ENCODE measurements at regions not wholly inside any gene's neighbourhood (a gene's known extent, or its start where the extent isn't known, plus 50 kb on each side); places are given as distances from the start of the nearest gene placed in this dataset.

DNA sequence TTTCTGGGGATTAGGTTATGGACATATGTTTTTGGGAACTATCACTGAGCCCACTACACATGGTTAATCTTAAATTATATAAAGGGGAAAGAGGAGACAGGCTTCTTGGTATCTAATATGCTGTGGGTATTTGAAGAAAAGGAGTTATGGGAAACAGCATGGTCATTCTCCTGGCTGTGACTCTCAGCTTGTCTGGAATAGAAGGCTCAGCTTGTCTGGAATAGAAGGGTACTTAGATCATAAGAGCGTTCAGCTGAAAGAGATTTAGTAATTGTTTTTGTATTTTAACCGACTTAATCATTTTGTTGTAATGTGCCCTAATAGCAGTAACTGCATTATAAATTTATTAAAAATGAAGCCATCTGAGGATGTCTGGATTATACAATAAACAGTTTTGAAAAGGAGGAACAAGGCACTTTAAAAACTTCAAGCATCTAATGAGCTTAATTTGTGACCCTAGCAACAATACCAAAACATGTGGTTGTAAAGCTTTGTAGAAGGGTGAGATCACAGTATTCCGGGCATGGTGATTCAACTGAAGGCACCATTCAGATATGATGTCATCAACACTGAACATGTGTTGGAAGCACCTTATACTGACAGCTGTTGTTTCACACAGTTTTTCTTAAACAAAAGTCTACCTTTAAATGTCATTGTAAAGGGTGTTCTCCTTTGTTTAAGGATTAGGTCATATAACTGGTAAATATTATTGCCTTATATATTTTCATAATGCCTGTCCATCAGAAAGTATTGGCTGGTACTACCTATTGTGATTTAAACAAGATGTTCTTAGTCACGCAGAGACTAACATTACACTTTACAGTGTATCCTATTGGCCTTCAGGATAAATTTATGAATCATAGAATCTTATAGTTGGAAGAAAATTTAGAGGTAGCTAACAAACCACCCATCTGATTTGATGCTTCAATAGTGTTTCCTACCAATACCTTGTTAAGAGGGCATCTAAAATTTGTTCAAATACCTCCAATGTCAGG, 2174.1 kb upstream of the WWC1 start:
- TF ChIP-seq POLR2A (IDR thresholded peaks at IDR 0.05): no peak
- TF ChIP-seq, protein P1, sequence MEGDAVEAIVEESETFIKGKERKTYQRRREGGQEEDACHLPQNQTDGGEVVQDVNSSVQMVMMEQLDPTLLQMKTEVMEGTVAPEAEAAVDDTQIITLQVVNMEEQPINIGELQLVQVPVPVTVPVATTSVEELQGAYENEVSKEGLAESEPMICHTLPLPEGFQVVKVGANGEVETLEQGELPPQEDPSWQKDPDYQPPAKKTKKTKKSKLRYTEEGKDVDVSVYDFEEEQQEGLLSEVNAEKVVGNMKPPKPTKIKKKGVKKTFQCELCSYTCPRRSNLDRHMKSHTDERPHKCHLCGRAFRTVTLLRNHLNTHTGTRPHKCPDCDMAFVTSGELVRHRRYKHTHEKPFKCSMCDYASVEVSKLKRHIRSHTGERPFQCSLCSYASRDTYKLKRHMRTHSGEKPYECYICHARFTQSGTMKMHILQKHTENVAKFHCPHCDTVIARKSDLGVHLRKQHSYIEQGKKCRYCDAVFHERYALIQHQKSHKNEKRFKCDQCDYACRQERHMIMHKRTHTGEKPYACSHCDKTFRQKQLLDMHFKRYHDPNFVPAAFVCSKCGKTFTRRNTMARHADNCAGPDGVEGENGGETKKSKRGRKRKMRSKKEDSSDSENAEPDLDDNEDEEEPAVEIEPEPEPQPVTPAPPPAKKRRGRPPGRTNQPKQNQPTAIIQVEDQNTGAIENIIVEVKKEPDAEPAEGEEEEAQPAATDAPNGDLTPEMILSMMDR (IDR thresholded peaks at IDR 0.05): no peak

All from thyroid gland (tissue), 4 donors.